ENCODE measurements at regions not wholly inside any gene's neighbourhood (a gene's known extent, or its start where the extent isn't known, plus 50 kb on each side); places are given as distances from the start of the nearest gene placed in this dataset.

- TF ChIP-seq ZBTB10 (tag by site-specific recombination; IDR thresholded peaks at IDR 0.05): no peak; the same call in 1 of the 2 replicates
- no peak for TF ChIP-seq ZNF140 (tag by site-specific recombination; IDR thresholded peaks at IDR 0.05)
- no peak for TF ChIP-seq TRIM28 (IDR thresholded peaks at IDR 0.05; ENCODE audit: borderline replicate concordance, low read length)
- TF ChIP-seq ZNF311 (tag by site-specific recombination; IDR thresholded peaks at IDR 0.05; ENCODE audit: borderline replicate concordance): no peak
- no peak for TF ChIP-seq ZNF768 (tag by site-specific recombination; IDR thresholded peaks at IDR 0.05)
- no peak for TF ChIP-seq ZNF416 (tag by site-specific recombination; IDR thresholded peaks at IDR 0.05)
- no peak for TF ChIP-seq ZNF292 (tag by site-specific recombination; IDR thresholded peaks at IDR 0.05; ENCODE audit: borderline replicate concordance, low read depth)
- TF ChIP-seq ZNF658 (tag by site-specific recombination; IDR thresholded peaks at IDR 0.05): no peak
Measured at GRCh38 chr5:124665035-124665434, 81.4 kb downstream of the ZNF608 start (continued).

- Histone ChIP-seq H3K9me3 (ENCODE audit: control insufficient read depth, insufficient read depth, low read depth, low read length) (no peaks in the 10 kb centered on the region), H3K4me3 (ENCODE audit: low read depth, low read length) (no peak overlapping the region), H3K36me3 (ENCODE audit: control insufficient read depth in 2 of 2, insufficient read depth in 1 of 2, low read length in 2 of 2) (no peaks in the 10 kb centered on the region), H3K27ac (ENCODE audit: extremely low read depth, low read depth, low read length) (peak overlapping the region; percentile 32; the same call in 1 of the 2 replicates), H3K4me1 (ENCODE audit: control insufficient read depth, insufficient read depth, low read length) (peaks cover 75% of the 10 kb centered on the region)
- ChIA-PET POLR2A (no interaction called here), CTCF (interaction anchor here (1.4 kb wide), 1 partner anchor 80 kb away, joined by 3 read pairs; no protein-coding TSS in a partner anchor)
- TF ChIP-seq PRDM6 (tag by site-specific recombination; IDR thresholded peaks at IDR 0.05): peak; percentile 85
- 0 out of 2 replicates have a peak, but pooled peaks have one; percentile 33 for TF ChIP-seq ZXDB (tag by site-specific recombination; IDR thresholded peaks at IDR 0.05)
- no peak for TF ChIP-seq ZNF561 (tag by site-specific recombination; IDR thresholded peaks at IDR 0.05; ENCODE audit: borderline replicate concordance)
- TF ChIP-seq ZNF645 (tag by site-specific recombination; IDR thresholded peaks at IDR 0.05): no peak
- TF ChIP-seq ZSCAN5A (tag by site-specific recombination; IDR thresholded peaks at IDR 0.05): no peak
- TF ChIP-seq ZNF214 (tag by site-specific recombination; IDR thresholded peaks at IDR 0.05; ENCODE audit: borderline replicate concordance): no peak
- TF ChIP-seq ZNF335 (tag by site-specific recombination; conservative IDR thresholded peaks at IDR 0.05): no peak
- TF ChIP-seq MYNN (tag by site-specific recombination; IDR thresholded peaks at IDR 0.05; ENCODE audit: borderline replicate concordance): no peak
- TF ChIP-seq RBAK (tag by site-specific recombination; IDR thresholded peaks at IDR 0.05): no peak
- no peak for TF ChIP-seq ZNF501 (tag by site-specific recombination; IDR thresholded peaks at IDR 0.05)
- no peak for TF ChIP-seq ZIC2 (tag by site-specific recombination; IDR thresholded peaks at IDR 0.05)
- peak; percentile 22; the same call in 1 of the 2 replicates for TF ChIP-seq ZSCAN30 (tag by site-specific recombination; IDR thresholded peaks at IDR 0.05)
- TF ChIP-seq BCL11B (tag by site-specific recombination; IDR thresholded peaks at IDR 0.05; ENCODE audit: low read depth): no peak
- TF ChIP-seq ZNF623 (tag by site-specific recombination; IDR thresholded peaks at IDR 0.05): no peak
- TF ChIP-seq ZBTB20 (tag by site-specific recombination; IDR thresholded peaks at IDR 0.05): peak; percentile 13; the same call in 1 of the 2 replicates
Measured at GRCh38 chr5:124664287-124664686, 82.2 kb downstream of the ZNF608 start.

Measured in HEK293 (cell line).